LNCaP clone FGC (cell line): ENCODE measurements at regions not wholly inside any gene's neighbourhood (a gene's known extent, or its start where the extent isn't known, plus 50 kb on each side); places are given as distances from the start of the nearest gene placed in this dataset.

Experiments used
- DNase-seq: peaks from one replicate; pipeline ENCODE4 v3.0.0-alpha.2; 2011; ENCODE audit warnings: low read depth
- H3K4me3 ChIP-seq: 2 replicates; pipeline ENCODE4 v1.5.1; 2011; ENCODE audit warnings: mild to moderate bottlenecking, low read depth, low read length, control low read depth
- CTCF ChIP-seq: IDR thresholded peaks from 2 replicates; pipeline ENCODE4 v1.5.1; 2012; ENCODE audit warnings: mild to moderate bottlenecking; ENCODE audit not compliant: control insufficient read depth, insufficient read depth; ENCODE audit errors: extremely low read depth

- no peak overlapping the region for H3K4me3 ChIP-seq
- TF ChIP-seq CTCF, result no peak
- DNase-seq, result no peak
Measured at GRCh38 chr12:127324681-127325080, 942.3 kb upstream of the TMEM132C start.

- no peak for DNase-seq
- TF ChIP-seq CTCF, result no peak
- H3K4me3 ChIP-seq, result no peak overlapping the region
Measured at GRCh38 chr12:127327986-127328385, 939.0 kb upstream of the TMEM132C start.

GRCh38 chr12:127328867-127329266 lies 938.1 kb upstream of the TMEM132C start:
- no peak for TF ChIP-seq CTCF
- no peak for DNase-seq
- H3K4me3 ChIP-seq, result no peak overlapping the region

- no peak for TF ChIP-seq CTCF
Measured at GRCh38 chr12:127334365-127334764, 932.6 kb upstream of the TMEM132C start.

DNA sequence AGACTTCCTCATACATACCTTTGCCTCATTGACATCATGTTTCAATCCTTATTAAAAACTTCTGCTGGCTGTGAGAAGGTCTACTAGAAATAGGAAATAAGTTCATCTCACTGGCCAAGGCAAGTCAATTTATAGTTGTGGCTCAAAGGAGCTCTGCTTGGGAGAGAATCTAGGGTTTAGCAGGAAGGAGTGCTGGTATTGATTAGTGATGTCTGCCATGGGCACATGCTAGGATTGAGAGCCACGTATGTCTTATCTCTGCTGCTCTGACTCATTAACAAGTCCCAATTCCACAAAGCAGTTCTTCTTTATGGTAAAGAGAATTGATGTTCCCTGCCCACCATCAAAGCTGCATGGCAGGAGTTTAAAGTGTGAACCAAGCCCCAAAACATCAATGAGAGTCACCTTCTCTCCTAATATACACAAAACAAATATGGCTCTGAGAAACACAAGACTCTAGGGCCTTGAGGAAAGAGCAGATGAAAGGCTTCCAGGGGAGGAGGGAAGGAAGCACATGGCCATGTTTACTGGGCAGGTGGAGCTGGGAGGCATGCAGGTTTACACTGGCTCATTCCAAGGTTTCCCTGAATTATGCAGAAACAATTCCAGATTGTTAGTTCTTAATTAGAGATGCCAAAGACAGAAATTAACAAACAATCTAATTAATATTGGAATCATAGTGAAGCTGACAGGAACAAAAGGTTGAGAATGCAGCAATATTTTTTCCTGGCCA lies 931.9 kb upstream of the TMEM132C start:
- no peak for DNase-seq
- no peak for TF ChIP-seq CTCF
- H3K4me3 ChIP-seq, result no peak overlapping the region

More at GRCh38 chr12:127334365-127334764, 932.6 kb upstream of the TMEM132C start:
- H3K4me3 ChIP-seq, result no peak overlapping the region
- DNase-seq, result no peak

- TF ChIP-seq CTCF, result no peak
- no peak overlapping the region for H3K4me3 ChIP-seq
- no peak for DNase-seq
Measured at GRCh38 chr12:127336416-127336815, 930.6 kb upstream of the TMEM132C start.

GRCh38 chr12:127339065-127339464 lies 927.9 kb upstream of the TMEM132C start:
- no peak for TF ChIP-seq CTCF
- DNase-seq, result no peak

More at GRCh38 chr12:127339065-127339464, 927.9 kb upstream of the TMEM132C start:
- H3K4me3 ChIP-seq, result no peak overlapping the region
